Liver (tissue), 8 donors: ENCODE measurements at regions not wholly inside any gene's neighbourhood (a gene's known extent, or its start where the extent isn't known, plus 50 kb on each side); places are given as distances from the start of the nearest gene placed in this dataset.
A peak's percentile ranks its signal among the peaks of the same experiment; 100 is the strongest.

Experiments
- DNase-seq: peaks from one replicate; pipeline ENCODE4 v3.0.0-alpha.2; 2017; ENCODE audit warnings: low spot score
- H3K27ac ChIP-seq, 2 donors: one replicate each; pipeline ENCODE4 v1.7.0; 2013; ENCODE audit warnings: inconsistent platforms in 2 of 2, low read length in 2 of 2, control low read depth in 1 of 2, low read depth in 1 of 2, mild to moderate bottlenecking in 1 of 2
- H3K27me3 ChIP-seq, 4 donors: one replicate each; pipeline versions ENCODE4 v1.6.1 to v1.7.0; 2013; ENCODE audit warnings: low read length in 3 of 4, inconsistent platforms in 1 of 4, mild to moderate bottlenecking in 1 of 4, moderate library complexity in 1 of 4; ENCODE audit not compliant: control insufficient read depth in 4 of 4, insufficient read depth in 4 of 4
- H3K36me3 ChIP-seq, 4 donors: one replicate each; pipeline versions ENCODE4 v1.6.1 to v1.7.0; 2013; ENCODE audit warnings: low read length in 3 of 4, mild to moderate bottlenecking in 3 of 4, low read depth in 1 of 4, moderate library complexity in 1 of 4; ENCODE audit not compliant: control insufficient read depth in 4 of 4, insufficient read depth in 3 of 4
- H3K4me1 ChIP-seq, 4 donors: one replicate each; pipeline versions ENCODE4 v1.6.1 to v1.7.0; 2013; ENCODE audit warnings: low read length in 3 of 4, mild to moderate bottlenecking in 3 of 4, moderate library complexity in 1 of 4; ENCODE audit not compliant: control insufficient read depth in 4 of 4, insufficient read depth in 4 of 4
- H3K4me3 ChIP-seq, 3 donors: one replicate each; pipeline versions ENCODE4 v1.6.1 to v1.7.0; 2013; ENCODE audit warnings: low read length in 3 of 3, control low read depth in 1 of 3, low read depth in 1 of 3, mild to moderate bottlenecking in 1 of 3
- H3K9ac ChIP-seq, 2 donors: one replicate each; pipeline ENCODE4 v1.7.0; 2013; ENCODE audit warnings: low read length in 2 of 2, mild to moderate bottlenecking in 2 of 2, moderate library complexity in 2 of 2, control low read depth in 1 of 2, low read depth in 1 of 2
- H3K9me3 ChIP-seq, 4 donors: one replicate each; pipeline versions ENCODE4 v1.6.1 to v1.7.0; 2013; ENCODE audit warnings: low read length in 3 of 4; ENCODE audit not compliant: control insufficient read depth in 4 of 4
- EGR1 ChIP-seq, 2 donors: IDR thresholded peaks; 2 replicates each; pipeline ENCODE4 v1.6.1; 2016 to 2018; ENCODE audit warnings: antibody characterized with exemption in 2 of 2, low read depth in 2 of 2
- FOXA2 ChIP-seq: IDR thresholded peaks from 2 replicates; pipeline ENCODE4 v1.6.1; 2016; ENCODE audit warnings: antibody characterized with exemption
- GABPA ChIP-seq, 2 donors: IDR thresholded peaks in 1 of 2; conservative IDR thresholded peaks in 1 of 2; 2 replicates each; pipeline ENCODE4 v1.6.1; 2016; ENCODE audit warnings: antibody characterized with exemption in 2 of 2, mild to moderate bottlenecking in 1 of 2, moderate library complexity in 1 of 2
- RXRA ChIP-seq, 2 donors: IDR thresholded peaks; 2 replicates each; pipeline ENCODE4 v1.6.1; 2017 to 2018; ENCODE audit warnings: antibody characterized with exemption in 2 of 2, mild to moderate bottlenecking in 1 of 2
- TAF1 ChIP-seq: conservative IDR thresholded peaks from 2 replicates; pipeline ENCODE4 v1.6.1; 2016; ENCODE audit warnings: antibody characterized with exemption, mild to moderate bottlenecking
- WGBS: extraction: QIAGEN DNeasy Blood & Tissue Kit; methylation state at CpG from one replicate; pipeline ENCODE4 v1.1.7; 2013; 5-methylcytosine and 5-hydroxymethylcytosine counted together
- TF ChIP-seq, protein P1 (sequence below): IDR thresholded peaks from 2 replicates; pipeline ENCODE4 v1.6.1; 2016; ENCODE audit warnings: antibody characterized with exemption, mild to moderate bottlenecking
- TF ChIP-seq, protein P2 (sequence below): IDR thresholded peaks from 2 replicates; pipeline ENCODE4 v1.6.1; 2016; ENCODE audit warnings: antibody characterized with exemption
- TF ChIP-seq, protein P3 (sequence below): IDR thresholded peaks from 2 replicates; pipeline ENCODE4 v1.6.1; 2016; ENCODE audit warnings: antibody characterized with exemption
- TF ChIP-seq, protein P4 (sequence below): fragments of 150-350 bp; IDR thresholded peaks from 2 replicates; pipeline ENCODE4 v1.5.1; 2017; ENCODE audit warnings: improper control_type of control experiment, low read depth, low read length; ENCODE audit not compliant: missing input control
- donor health status: healthy.
- donor health status: healthy.
- donor health status: healthy.
- donor health status: healthy.
- donor health status: healthy.

DNA sequence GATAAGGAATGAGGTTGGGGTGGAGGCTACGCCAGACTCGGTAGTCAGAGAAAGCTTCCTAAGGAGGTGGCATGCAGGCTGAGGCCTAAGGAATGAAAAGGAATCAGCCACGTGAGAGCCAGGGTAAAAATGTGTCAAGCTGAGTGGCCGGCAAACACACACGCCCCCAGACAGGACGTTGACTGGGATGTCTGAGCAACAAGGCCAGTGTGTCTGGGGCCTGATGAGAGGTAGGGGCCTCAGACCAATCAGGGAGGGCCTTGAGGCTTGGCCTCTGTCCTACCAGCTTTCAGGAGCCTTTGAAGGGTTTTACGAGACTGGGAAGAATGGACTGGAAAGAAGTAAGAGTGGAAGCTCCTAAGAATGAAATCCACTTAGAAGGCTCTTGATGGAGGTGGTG is 61.0 kb upstream of the PHACTR2 start (continued):
- TF ChIP-seq, protein P1, sequence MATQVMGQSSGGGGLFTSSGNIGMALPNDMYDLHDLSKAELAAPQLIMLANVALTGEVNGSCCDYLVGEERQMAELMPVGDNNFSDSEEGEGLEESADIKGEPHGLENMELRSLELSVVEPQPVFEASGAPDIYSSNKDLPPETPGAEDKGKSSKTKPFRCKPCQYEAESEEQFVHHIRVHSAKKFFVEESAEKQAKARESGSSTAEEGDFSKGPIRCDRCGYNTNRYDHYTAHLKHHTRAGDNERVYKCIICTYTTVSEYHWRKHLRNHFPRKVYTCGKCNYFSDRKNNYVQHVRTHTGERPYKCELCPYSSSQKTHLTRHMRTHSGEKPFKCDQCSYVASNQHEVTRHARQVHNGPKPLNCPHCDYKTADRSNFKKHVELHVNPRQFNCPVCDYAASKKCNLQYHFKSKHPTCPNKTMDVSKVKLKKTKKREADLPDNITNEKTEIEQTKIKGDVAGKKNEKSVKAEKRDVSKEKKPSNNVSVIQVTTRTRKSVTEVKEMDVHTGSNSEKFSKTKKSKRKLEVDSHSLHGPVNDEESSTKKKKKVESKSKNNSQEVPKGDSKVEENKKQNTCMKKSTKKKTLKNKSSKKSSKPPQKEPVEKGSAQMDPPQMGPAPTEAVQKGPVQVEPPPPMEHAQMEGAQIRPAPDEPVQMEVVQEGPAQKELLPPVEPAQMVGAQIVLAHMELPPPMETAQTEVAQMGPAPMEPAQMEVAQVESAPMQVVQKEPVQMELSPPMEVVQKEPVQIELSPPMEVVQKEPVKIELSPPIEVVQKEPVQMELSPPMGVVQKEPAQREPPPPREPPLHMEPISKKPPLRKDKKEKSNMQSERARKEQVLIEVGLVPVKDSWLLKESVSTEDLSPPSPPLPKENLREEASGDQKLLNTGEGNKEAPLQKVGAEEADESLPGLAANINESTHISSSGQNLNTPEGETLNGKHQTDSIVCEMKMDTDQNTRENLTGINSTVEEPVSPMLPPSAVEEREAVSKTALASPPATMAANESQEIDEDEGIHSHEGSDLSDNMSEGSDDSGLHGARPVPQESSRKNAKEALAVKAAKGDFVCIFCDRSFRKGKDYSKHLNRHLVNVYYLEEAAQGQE, result no peak

DNA sequence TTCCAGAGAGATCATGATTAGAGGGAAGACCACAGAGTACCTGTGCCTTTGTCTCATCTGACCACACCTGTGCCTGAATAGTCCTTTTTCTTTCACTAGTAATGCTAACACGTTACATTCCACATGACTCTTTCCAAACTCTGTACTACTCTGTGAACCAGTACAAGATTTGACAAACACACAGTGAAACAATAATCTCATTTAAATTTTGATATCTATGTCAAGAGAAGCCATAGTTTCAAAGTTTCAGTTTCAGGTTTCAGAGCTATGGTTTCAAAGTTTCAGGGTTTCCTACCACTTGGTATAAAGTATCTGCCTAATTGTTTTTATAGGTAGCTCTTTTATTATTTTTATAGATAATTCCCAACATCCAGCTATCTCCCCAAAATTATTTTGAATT is 62.0 kb upstream of the PHACTR2 start:
- Histone ChIP-seq H3K36me3 (no peaks in the 10 kb centered on the region), H3K4me3 (no peak overlapping the region), H3K9ac (no peak overlapping the region), H3K27me3 (no peaks in the 10 kb centered on the region), H3K4me1 (peaks cover 0 to 1% (median 0%) of the 10 kb centered on the region in 4 donors), H3K27ac (no peak overlapping the region), H3K9me3 (no peaks in the 10 kb centered on the region)
- no peak for DNase-seq
- WGBS, result 96% methylated on average over 1 of the region's 1 CpG
- TF ChIP-seq, protein P1, result no peak
- TF ChIP-seq GABPA (IDR thresholded peaks at IDR 0.05 in 1 of 2, conservative IDR thresholded peaks at IDR 0.05 in 1 of 2), result no peak
- TF ChIP-seq FOXA2, result no peak
- TF ChIP-seq EGR1 (IDR thresholded peaks at IDR 0.05; ENCODE audit: low read depth in 2 of 2), result no peak
- TF ChIP-seq RXRA (IDR thresholded peaks at IDR 0.05), result no peak
- TF ChIP-seq TAF1, result no peak

DNA sequence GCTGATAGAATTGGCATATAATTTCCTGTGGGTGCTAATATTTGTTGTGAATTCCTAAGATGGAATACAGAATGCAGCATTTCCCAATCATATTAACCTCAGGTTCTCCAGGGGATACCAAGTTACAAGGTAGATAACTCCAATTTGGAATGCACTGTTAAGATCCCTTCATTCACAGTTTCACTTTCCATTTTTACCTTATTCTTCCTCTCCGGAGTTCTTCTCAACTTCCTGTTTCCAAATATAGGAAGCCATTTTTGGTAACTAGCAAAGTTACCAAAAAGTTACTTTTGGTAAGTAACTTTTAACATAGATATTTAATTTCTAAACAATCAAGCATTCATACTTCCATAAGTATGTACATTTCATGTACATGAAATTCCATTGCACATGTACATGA is 63.5 kb upstream of the PHACTR2 start:
- H3K4me3 ChIP-seq, result peak overlapping the region in 1 of 3 donors; percentile 15
- no peaks in the 10 kb centered on the region for H3K4me1 ChIP-seq
- 61% methylated on average over 1 of the region's 1 CpG for WGBS
- H3K9ac ChIP-seq, result no peak overlapping the region
- TF ChIP-seq RXRA (IDR thresholded peaks at IDR 0.05) (no peak), FOXA2 (no peak)
- TF ChIP-seq, protein P2, sequence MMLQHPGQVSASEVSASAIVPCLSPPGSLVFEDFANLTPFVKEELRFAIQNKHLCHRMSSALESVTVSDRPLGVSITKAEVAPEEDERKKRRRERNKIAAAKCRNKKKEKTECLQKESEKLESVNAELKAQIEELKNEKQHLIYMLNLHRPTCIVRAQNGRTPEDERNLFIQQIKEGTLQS, result no peak
- TF ChIP-seq, protein P3, sequence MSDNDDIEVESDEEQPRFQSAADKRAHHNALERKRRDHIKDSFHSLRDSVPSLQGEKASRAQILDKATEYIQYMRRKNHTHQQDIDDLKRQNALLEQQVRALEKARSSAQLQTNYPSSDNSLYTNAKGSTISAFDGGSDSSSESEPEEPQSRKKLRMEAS, result no peak
- TF ChIP-seq, protein P4, sequence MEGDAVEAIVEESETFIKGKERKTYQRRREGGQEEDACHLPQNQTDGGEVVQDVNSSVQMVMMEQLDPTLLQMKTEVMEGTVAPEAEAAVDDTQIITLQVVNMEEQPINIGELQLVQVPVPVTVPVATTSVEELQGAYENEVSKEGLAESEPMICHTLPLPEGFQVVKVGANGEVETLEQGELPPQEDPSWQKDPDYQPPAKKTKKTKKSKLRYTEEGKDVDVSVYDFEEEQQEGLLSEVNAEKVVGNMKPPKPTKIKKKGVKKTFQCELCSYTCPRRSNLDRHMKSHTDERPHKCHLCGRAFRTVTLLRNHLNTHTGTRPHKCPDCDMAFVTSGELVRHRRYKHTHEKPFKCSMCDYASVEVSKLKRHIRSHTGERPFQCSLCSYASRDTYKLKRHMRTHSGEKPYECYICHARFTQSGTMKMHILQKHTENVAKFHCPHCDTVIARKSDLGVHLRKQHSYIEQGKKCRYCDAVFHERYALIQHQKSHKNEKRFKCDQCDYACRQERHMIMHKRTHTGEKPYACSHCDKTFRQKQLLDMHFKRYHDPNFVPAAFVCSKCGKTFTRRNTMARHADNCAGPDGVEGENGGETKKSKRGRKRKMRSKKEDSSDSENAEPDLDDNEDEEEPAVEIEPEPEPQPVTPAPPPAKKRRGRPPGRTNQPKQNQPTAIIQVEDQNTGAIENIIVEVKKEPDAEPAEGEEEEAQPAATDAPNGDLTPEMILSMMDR, result no peak
- no peaks in the 10 kb centered on the region for H3K36me3 ChIP-seq
- H3K27me3 ChIP-seq, result no peaks in the 10 kb centered on the region
- no peak overlapping the region for H3K27ac ChIP-seq
- DNase-seq, result no peak
- no peaks in the 10 kb centered on the region for H3K9me3 ChIP-seq
